Gastroesophageal sphincter (tissue), 4 donors: ENCODE measurements at regions not wholly inside any gene's neighbourhood (a gene's known extent, or its start where the extent isn't known, plus 50 kb on each side); places are given as distances from the start of the nearest gene placed in this dataset.

ENCODE experiments used
- ATAC-seq: fragments of 150-250 bp; one replicate; pipeline ENCODE4 v1.9.1; 2016; ENCODE audit warnings: mild to moderate bottlenecking, moderate library complexity
- H3K27ac ChIP-seq, 4 donors: fragments of 200-600 bp; sonication (generic) in 3 of 4; 1 replicate in 3 of 4; 2 replicates in 1 of 4; pipeline ENCODE4 v1.5.1; 2016 to 2019
- H3K27me3 ChIP-seq: fragments of 200-600 bp; sonication (generic); one replicate; pipeline ENCODE4 v1.5.1; 2019
- H3K36me3 ChIP-seq, 2 donors: fragments of 200-600 bp; sonication (generic); one replicate each; pipeline ENCODE4 v1.5.1; 2019; ENCODE audit warnings: control low read depth in 1 of 2
- H3K4me1 ChIP-seq, 3 donors: fragments of 200-600 bp; sonication (generic); 1 replicate in 2 of 3; 2 replicates in 1 of 3; pipeline ENCODE4 v1.5.1; 2016 to 2019; ENCODE audit warnings: control low read depth in 2 of 3
- H3K4me3 ChIP-seq, 2 donors: fragments of 200-600 bp; sonication (generic); one replicate each; pipeline ENCODE4 v1.5.1; 2019; ENCODE audit warnings: mild to moderate bottlenecking in 1 of 2, moderate library complexity in 1 of 2
- H3K9me3 ChIP-seq, 3 donors: fragments of 200-600 bp; sonication (generic); one replicate each; pipeline ENCODE4 v1.5.1; 2017 to 2019; ENCODE audit warnings: control low read depth in 2 of 3
- CTCF ChIP-seq, 4 experiments: fragments of 200-600 bp in 2 of 4; fragments of 450-650 bp in 2 of 4; sonication (generic) in 1 of 4; IDR thresholded peaks; one replicate each; pipeline ENCODE4 v1.5.1; 2017 to 2019; ENCODE audit warnings: antibody characterized with exemption in 4 of 4, mild to moderate bottlenecking in 2 of 4, moderate library complexity in 2 of 4
- EP300 ChIP-seq: sonication (generic); formaldehyde crosslinking; IDR thresholded peaks from one replicate; pipeline ENCODE4 v1.6.1; 2017; ENCODE audit warnings: antibody characterized with exemption, mild to moderate bottlenecking
- POLR2A ChIP-seq, 2 donors: fragments of 450-650 bp; IDR thresholded peaks; one replicate each; pipeline ENCODE4 v1.6.1; 2017; ENCODE audit warnings: antibody characterized with exemption in 2 of 2, mild to moderate bottlenecking in 2 of 2, moderate library complexity in 1 of 2
- POLR2AphosphoS5 ChIP-seq: sonication (generic); formaldehyde crosslinking; IDR thresholded peaks from one replicate; pipeline ENCODE4 v1.6.1; 2017; ENCODE audit warnings: antibody characterized with exemption
- WGBS, 2 donors: methylation state at CpG; one replicate each; pipeline ENCODE4 v1.1.5; 2018; ENCODE audit warnings: low coverage in 1 of 2; 5-methylcytosine and 5-hydroxymethylcytosine counted together

GRCh38 chr9:24824607-24825006, 278.9 kb upstream of the IZUMO3 start:
- H3K27me3 ChIP-seq = no peaks in the 10 kb centered on the region
- H3K4me1 ChIP-seq = no peaks in the 10 kb centered on the region
- H3K4me3 ChIP-seq = no peak overlapping the region
- no peak for ATAC-seq
- no peaks in the 10 kb centered on the region for H3K9me3 ChIP-seq
- no peaks in the 10 kb centered on the region for H3K36me3 ChIP-seq
- H3K27ac ChIP-seq = no peak overlapping the region
- no peak for TF ChIP-seq EP300
- no peak for TF ChIP-seq POLR2AphosphoS5
- TF ChIP-seq CTCF (IDR thresholded peaks at IDR 0.05) = no peak
- TF ChIP-seq POLR2A (IDR thresholded peaks at IDR 0.05) = no peak

- ATAC-seq = no peak
- Histone ChIP-seq H3K27me3 (no peaks in the 10 kb centered on the region), H3K9me3 (no peaks in the 10 kb centered on the region), H3K36me3 (no peaks in the 10 kb centered on the region), H3K4me1 (no peaks in the 10 kb centered on the region), H3K27ac (no peak overlapping the region), H3K4me3 (no peak overlapping the region)
- no peak for TF ChIP-seq EP300
- no peak for TF ChIP-seq POLR2AphosphoS5
- TF ChIP-seq CTCF (IDR thresholded peaks at IDR 0.05) = no peak
- TF ChIP-seq POLR2A (IDR thresholded peaks at IDR 0.05) = no peak
- WGBS, 2 donors = 35 to 47% methylated on average over 1 of the region's 1 CpG
Observed at GRCh38 chr9:24820196-24820595, 274.5 kb upstream of the IZUMO3 start.

GRCh38 chr9:24817756-24818155, 272.1 kb upstream of the IZUMO3 start:
- no peak overlapping the region for H3K27ac ChIP-seq
- TF ChIP-seq POLR2AphosphoS5 = no peak
- no peak for TF ChIP-seq CTCF (IDR thresholded peaks at IDR 0.05)
- TF ChIP-seq POLR2A (IDR thresholded peaks at IDR 0.05) = no peak
- no peak for TF ChIP-seq EP300

GRCh38 chr9:24816006-24816405, 270.3 kb upstream of the IZUMO3 start:
- Histone ChIP-seq H3K36me3 (no peaks in the 10 kb centered on the region), H3K27ac (no peak overlapping the region), H3K27me3 (no peaks in the 10 kb centered on the region), H3K9me3 (no peaks in the 10 kb centered on the region), H3K4me3 (no peak overlapping the region), H3K4me1 (no peaks in the 10 kb centered on the region)
- TF ChIP-seq EP300 = no peak
- TF ChIP-seq CTCF (IDR thresholded peaks at IDR 0.05) = no peak
- TF ChIP-seq POLR2AphosphoS5 = no peak
- TF ChIP-seq POLR2A (IDR thresholded peaks at IDR 0.05) = no peak
- WGBS, 2 donors = 0 to 9% methylated on average over 1 of the region's 1 CpG
- no peak for ATAC-seq

More at GRCh38 chr9:24817756-24818155, 272.1 kb upstream of the IZUMO3 start:
- Histone ChIP-seq H3K27me3 (no peaks in the 10 kb centered on the region), H3K4me1 (no peaks in the 10 kb centered on the region), H3K36me3 (no peaks in the 10 kb centered on the region), H3K4me3 (no peak overlapping the region), H3K9me3 (no peaks in the 10 kb centered on the region)
- no peak for ATAC-seq
- WGBS, 2 donors = 85 to 93% methylated on average over 2 of the region's 2 CpGs

GRCh38 chr9:24801344-24801743, 255.6 kb upstream of the IZUMO3 start:
- H3K36me3 ChIP-seq = no peaks in the 10 kb centered on the region
- TF ChIP-seq EP300 (no peak), CTCF (IDR thresholded peaks at IDR 0.05) (no peak), POLR2A (IDR thresholded peaks at IDR 0.05) (no peak), POLR2AphosphoS5 (no peak)
- H3K4me1 ChIP-seq = no peaks in the 10 kb centered on the region
- 64 to 71% methylated on average over 3 of the region's 3 CpGs for WGBS, 2 donors
- H3K27me3 ChIP-seq = no peaks in the 10 kb centered on the region
- ATAC-seq = no peak
- no peaks in the 10 kb centered on the region for H3K9me3 ChIP-seq
- H3K4me3 ChIP-seq = no peak overlapping the region
- no peak overlapping the region for H3K27ac ChIP-seq
